Parathyroid adenoma (tissue), 2 donors: ENCODE measurements at regions not wholly inside any gene's neighbourhood (a gene's known extent, or its start where the extent isn't known, plus 50 kb on each side); places are given as distances from the start of the nearest gene placed in this dataset.

ENCODE experiments used
- H2AFZ ChIP-seq: fragments of 300-600 bp; sonication (generic); one replicate; pipeline ENCODE4 v1.7.0; 2017; ENCODE audit warnings: antibody characterized with exemption, mild to moderate bottlenecking
- H3K27ac ChIP-seq: fragments of 300-600 bp; sonication (generic); one replicate; pipeline ENCODE4 v1.7.0; 2017
- H3K27me3 ChIP-seq: fragments of 300-600 bp; sonication (generic); one replicate; pipeline ENCODE4 v1.7.0; 2017; ENCODE audit warnings: low read length; ENCODE audit not compliant: control insufficient read depth, insufficient read depth
- H3K36me3 ChIP-seq: fragments of 300-600 bp; sonication (generic); one replicate; pipeline ENCODE4 v1.7.0; 2017; ENCODE audit warnings: low read length; ENCODE audit not compliant: control insufficient read depth, insufficient read depth
- H3K4me1 ChIP-seq: fragments of 300-600 bp; sonication (generic); one replicate; pipeline ENCODE4 v1.7.0; 2017; ENCODE audit warnings: control low read depth
- H3K4me2 ChIP-seq: fragments of 300-600 bp; sonication (generic); one replicate; pipeline ENCODE4 v1.7.0; 2017; ENCODE audit warnings: low read length
- H3K4me3 ChIP-seq: fragments of 300-600 bp; sonication (generic); one replicate; pipeline ENCODE4 v1.7.0; 2017; ENCODE audit warnings: low read depth, low read length
- H3K79me2 ChIP-seq: fragments of 300-600 bp; sonication (generic); one replicate; pipeline ENCODE4 v1.7.0; 2017; ENCODE audit warnings: control low read depth
- H3K9ac ChIP-seq: fragments of 300-600 bp; sonication (generic); one replicate; pipeline ENCODE4 v1.7.0; 2017; ENCODE audit warnings: mild to moderate bottlenecking
- H3K9me3 ChIP-seq: fragments of 300-600 bp; sonication (generic); one replicate; pipeline ENCODE4 v1.7.0; 2017; ENCODE audit warnings: low read length; ENCODE audit not compliant: control insufficient read depth
- CTCF ChIP-seq: fragments of 300-600 bp; sonication (generic); IDR thresholded peaks from one replicate; pipeline ENCODE4 v1.7.0; 2017; ENCODE audit warnings: antibody characterized with exemption, mild to moderate bottlenecking
- donor health status: primary hyperparathyroidism.

- TF ChIP-seq CTCF: no peak
- Histone ChIP-seq H3K27ac (no peak overlapping the region), H3K36me3 (no peaks in the 10 kb centered on the region)
Measured at GRCh38 chr10:8311526-8312070, 257.1 kb downstream of the GATA3 start.

GRCh38 chr10:8312079-8312478 lies 257.6 kb downstream of the GATA3 start:
- Histone ChIP-seq H3K4me3 (no peak overlapping the region), H3K27ac (no peak overlapping the region), H3K9me3 (no peaks in the 10 kb centered on the region), H3K27me3 (no peaks in the 10 kb centered on the region), H3K9ac (no peak overlapping the region), H3K4me1 (no peaks in the 10 kb centered on the region), H2AFZ (no peak overlapping the region), H3K79me2 (no peaks in the 10 kb centered on the region), H3K36me3 (no peaks in the 10 kb centered on the region), H3K4me2 (no peak overlapping the region)
- no peak for TF ChIP-seq CTCF

More at GRCh38 chr10:8311526-8312070, 257.1 kb downstream of the GATA3 start:
- H3K27me3 ChIP-seq: no peaks in the 10 kb centered on the region
- no peaks in the 10 kb centered on the region for H3K79me2 ChIP-seq
- no peaks in the 10 kb centered on the region for H3K4me1 ChIP-seq
- no peaks in the 10 kb centered on the region for H3K9me3 ChIP-seq
- H3K4me3 ChIP-seq: no peak overlapping the region
- no peak overlapping the region for H3K9ac ChIP-seq
- no peak overlapping the region for H2AFZ ChIP-seq
- no peak overlapping the region for H3K4me2 ChIP-seq

- Histone ChIP-seq H3K36me3 (no peaks in the 10 kb centered on the region), H3K9me3 (no peaks in the 10 kb centered on the region), H3K27ac (no peak overlapping the region), H3K4me2 (no peak overlapping the region), H3K79me2 (no peaks in the 10 kb centered on the region), H3K9ac (no peak overlapping the region), H3K4me1 (no peaks in the 10 kb centered on the region), H3K27me3 (no peaks in the 10 kb centered on the region), H3K4me3 (no peak overlapping the region), H2AFZ (no peak overlapping the region)
- TF ChIP-seq CTCF: no peak
Measured at GRCh38 chr10:8312781-8313180, 258.3 kb downstream of the GATA3 start.

- no peaks in the 10 kb centered on the region for H3K27me3 ChIP-seq
- no peaks in the 10 kb centered on the region for H3K36me3 ChIP-seq
- H3K9me3 ChIP-seq: no peaks in the 10 kb centered on the region
- H3K27ac ChIP-seq: no peak overlapping the region
- no peaks in the 10 kb centered on the region for H3K4me1 ChIP-seq
- no peak for TF ChIP-seq CTCF
- H2AFZ ChIP-seq: no peak overlapping the region
- H3K79me2 ChIP-seq: no peaks in the 10 kb centered on the region
- no peak overlapping the region for H3K4me2 ChIP-seq
- no peak overlapping the region for H3K4me3 ChIP-seq
- H3K9ac ChIP-seq: no peak overlapping the region
Measured at GRCh38 chr10:8314486-8314885, 260.0 kb downstream of the GATA3 start.

- Histone ChIP-seq H3K4me1 (no peaks in the 10 kb centered on the region), H3K9ac (no peak overlapping the region), H3K9me3 (no peaks in the 10 kb centered on the region), H3K79me2 (no peaks in the 10 kb centered on the region), H3K27me3 (no peaks in the 10 kb centered on the region), H2AFZ (no peak overlapping the region), H3K36me3 (no peaks in the 10 kb centered on the region), H3K27ac (no peak overlapping the region), H3K4me3 (no peak overlapping the region), H3K4me2 (no peak overlapping the region)
- TF ChIP-seq CTCF: no peak
Measured at GRCh38 chr10:8315619-8316021, 261.1 kb downstream of the GATA3 start.
